Stimulated activated CD4-positive, alpha-beta T cell treated with anti-CD3 and anti-CD28 coated beads, TNF-alpha, amount 100 ng/mL, for 24 hours (primary cell): ENCODE measurements at regions not wholly inside any gene's neighbourhood (a gene's known extent, or its start where the extent isn't known, plus 50 kb on each side); places are given as distances from the start of the nearest gene placed in this dataset.
"Not testable (repeated sequence)": the region's sequence is repeated elsewhere in the genome, so short reads cannot be mapped to it uniquely, and the experiment has no call there.

Experiments used
- DNase-seq, 3 experiments: peaks; one replicate each; pipeline ENCODE4 v3.0.0-alpha.2; 2020; ENCODE audit warnings: low read depth in 3 of 3

- DNase-seq: no peak
Observed at GRCh38 chr6:68237205-68237604, 397.9 kb upstream of the ADGRB3 start.

DNA sequence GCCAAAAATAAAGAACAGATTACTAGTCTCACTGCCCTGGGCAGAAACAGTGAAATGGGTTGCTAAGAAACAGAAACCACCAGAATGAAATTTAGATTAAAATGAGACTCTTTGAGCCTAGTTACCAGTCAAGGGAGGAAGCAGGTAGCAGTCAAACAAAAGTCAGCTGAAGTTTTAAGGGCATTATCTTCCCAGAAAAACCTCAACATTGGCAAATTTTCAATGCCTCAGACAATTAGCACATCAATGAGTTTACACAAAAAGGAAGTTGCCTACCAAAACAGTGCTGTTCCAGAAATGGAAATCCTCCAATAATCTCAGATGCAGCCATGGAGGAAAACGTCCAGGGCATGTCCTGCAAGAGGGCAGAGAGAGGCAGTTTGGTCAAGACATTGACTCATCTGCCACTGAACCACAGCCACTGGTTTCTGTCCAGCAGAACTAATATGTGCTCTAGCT is 399.7 kb upstream of the ADGRB3 start:
- no peak for DNase-seq

DNA sequence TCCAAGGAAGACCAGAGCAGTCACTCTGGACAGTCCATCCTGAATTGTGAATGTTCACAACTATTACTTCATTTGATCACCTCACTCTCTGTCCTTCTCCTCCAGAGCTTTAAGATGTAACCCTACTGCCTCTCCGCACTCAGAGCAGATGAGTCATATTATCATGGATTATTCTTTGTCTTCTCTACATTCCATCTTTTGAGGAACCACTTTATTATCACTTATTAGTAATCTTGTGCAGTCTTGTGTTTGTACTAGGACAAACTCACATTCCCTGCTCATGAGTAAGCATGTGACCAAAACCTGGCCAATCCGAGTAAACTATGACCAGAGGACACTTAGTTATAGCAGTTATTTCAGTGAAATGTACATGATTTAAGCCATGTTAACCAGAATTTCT is 401.5 kb upstream of the ADGRB3 start:
- DNase-seq: no peak

DNA sequence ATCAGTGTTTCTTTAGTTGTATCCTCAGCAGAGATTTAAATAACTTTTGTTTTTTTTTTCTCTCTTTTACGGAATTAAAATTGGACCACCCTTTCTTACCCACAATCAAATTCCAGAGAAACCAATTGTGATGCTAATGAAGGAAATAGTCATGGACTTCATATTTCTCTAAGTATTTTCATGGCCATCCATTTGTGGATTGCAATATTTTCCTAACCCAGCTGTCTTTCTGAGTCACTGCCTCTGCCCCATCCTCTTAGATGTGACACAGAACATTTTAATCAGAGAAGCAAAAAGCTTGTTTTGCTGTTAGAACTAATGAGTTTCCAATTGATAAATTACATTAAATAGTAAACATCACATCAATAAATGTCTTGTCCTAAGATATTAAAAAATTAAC is 405.5 kb upstream of the ADGRB3 start:
- DNase-seq: no peak

GRCh38 chr6:68226460-68226859 is 408.6 kb upstream of the ADGRB3 start:
- DNase-seq: no peak

DNA sequence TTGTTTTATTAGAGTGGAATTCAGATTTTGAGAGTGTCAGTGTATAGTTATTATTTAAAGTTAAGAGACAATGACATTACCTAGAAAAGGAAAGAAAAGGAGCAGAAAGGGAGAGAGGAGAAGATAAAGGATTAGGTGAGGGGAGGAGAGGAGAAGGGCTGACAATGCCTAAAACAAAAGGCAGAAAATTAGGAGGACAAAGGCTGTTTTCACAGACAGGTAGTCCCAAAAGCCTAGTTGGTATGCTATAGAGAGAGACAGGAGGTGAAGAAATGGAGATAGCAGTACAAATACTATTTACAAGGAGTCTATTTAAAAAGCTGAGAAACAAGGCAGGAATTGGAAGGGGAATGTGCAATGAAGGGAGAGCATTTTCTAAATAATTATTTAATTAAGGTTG is 409.4 kb upstream of the ADGRB3 start:
- no peak for DNase-seq

DNA sequence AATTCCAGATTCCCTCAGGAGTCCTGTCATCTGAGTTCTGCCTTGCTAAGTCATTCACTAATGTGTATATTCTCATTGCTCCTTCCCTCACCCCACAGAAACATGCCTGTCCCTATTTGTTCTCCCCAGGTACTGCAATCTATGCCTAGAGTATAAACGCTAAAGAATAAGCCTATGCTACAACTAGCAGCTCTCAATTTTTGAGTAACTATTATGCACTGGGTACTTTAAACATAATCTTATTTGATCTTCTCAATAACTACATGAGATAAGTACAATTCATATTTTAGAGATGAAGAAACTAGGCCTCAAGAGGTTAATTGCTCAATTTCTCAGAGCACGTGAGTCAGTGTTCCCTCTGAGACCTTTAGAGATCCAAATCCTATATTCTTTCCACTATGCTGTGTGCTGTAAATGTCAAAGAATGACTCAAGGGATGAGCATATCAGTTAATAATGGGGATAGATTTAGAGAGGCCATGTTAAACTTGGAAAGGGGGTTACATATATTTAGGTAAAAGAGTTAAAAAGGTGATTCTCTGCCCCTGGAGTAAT is 423.8 kb upstream of the ADGRB3 start:
- DNase-seq: no peak

GRCh38 chr6:68207612-68208011 is 427.5 kb upstream of the ADGRB3 start:
- not testable (repeated sequence) for DNase-seq

DNA sequence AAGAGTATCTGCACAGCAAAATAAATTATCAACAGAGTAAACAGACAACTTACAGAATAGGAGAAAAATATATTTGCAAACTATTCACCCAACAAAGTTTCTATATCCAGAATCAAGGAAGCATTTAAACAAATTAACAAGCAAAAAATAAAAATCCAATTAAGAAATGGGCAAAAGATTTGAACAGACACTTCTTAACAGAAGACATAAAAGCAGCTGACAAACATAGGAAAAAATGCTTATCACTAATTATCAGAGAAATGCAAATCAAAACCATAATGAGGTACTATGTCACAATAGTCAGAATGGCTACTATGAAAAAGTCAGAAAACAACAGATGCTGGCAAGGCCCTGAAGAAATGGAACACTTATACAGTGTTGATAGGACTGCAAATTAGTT is 434.2 kb upstream of the ADGRB3 start:
- DNase-seq: no peak

- no peak for DNase-seq
Observed at GRCh38 chr6:68197356-68197755, 437.7 kb upstream of the ADGRB3 start.

- DNase-seq: no peak
Observed at GRCh38 chr6:68196645-68197044, 438.4 kb upstream of the ADGRB3 start.

GRCh38 chr6:68195753-68196152 is 439.3 kb upstream of the ADGRB3 start:
- DNase-seq: not testable (repeated sequence)

- no peak for DNase-seq
Observed at GRCh38 chr6:68194846-68195478, 440.1 kb upstream of the ADGRB3 start.

GRCh38 chr6:68192988-68193387 is 442.1 kb upstream of the ADGRB3 start:
- DNase-seq: no peak

GRCh38 chr6:68189217-68189815 is 445.8 kb upstream of the ADGRB3 start:
- DNase-seq: no peak

- DNase-seq: no peak
Observed at GRCh38 chr6:68186870-68187269, 448.2 kb upstream of the ADGRB3 start.

DNA sequence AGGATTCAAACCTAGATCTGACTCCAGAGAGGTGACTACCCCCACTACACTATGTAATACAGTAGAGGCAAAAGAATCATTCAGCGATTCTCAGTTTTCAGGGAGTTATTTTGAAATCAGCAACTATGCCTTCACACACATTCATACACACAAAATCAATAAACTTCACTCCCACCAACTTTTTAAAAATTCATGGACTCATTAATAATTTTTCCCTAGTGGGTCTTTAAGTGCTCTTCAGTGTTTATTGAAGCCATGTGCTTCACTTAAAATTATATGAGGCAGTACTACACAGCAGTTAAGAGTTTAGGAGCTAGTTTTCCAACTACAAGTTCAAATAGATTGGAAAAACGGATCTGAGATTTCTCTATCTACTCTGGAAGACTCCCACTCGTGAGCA is 452.7 kb upstream of the ADGRB3 start:
- DNase-seq: no peak

DNA sequence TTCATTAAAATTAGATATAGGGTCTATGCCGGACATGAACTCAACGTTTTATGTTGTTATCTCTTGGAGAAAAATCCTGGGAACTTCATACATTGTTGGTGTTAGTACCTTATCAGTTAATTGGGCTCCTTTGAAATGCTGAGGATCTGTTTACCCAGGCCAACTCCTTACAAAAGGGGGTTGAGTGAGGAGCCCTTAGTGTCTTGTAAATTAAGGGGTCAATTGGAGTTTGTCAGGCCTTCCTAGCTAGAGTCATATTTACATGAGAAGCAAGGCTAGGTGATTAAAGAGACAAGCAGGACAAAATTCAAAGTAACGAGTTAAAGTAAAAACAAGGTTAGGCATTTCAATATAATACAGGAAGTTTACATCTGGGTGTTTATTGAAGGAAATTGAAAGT is 454.1 kb upstream of the ADGRB3 start:
- not testable (repeated sequence) for DNase-seq

DNA sequence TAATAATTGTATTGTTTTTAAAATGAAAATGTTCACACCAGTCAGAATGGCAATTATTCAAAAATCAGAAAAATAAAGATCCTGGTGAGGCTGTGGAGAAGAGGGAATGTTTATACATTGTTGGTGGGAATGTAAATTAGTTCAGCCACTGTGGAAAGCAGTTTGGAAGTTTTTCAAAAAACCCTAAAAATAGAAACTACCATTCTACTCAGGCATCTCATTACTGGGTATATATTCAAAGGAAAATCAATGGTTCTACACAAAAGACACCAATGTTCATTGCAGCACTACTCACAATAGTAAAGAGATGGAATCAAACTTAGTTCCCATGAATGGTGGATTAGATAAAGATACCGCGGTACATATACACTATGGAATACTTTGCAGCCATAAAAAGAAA is 461.5 kb upstream of the ADGRB3 start:
- no peak for DNase-seq

- no peak for DNase-seq
Observed at GRCh38 chr6:68169922-68170321, 465.2 kb upstream of the ADGRB3 start.

DNA sequence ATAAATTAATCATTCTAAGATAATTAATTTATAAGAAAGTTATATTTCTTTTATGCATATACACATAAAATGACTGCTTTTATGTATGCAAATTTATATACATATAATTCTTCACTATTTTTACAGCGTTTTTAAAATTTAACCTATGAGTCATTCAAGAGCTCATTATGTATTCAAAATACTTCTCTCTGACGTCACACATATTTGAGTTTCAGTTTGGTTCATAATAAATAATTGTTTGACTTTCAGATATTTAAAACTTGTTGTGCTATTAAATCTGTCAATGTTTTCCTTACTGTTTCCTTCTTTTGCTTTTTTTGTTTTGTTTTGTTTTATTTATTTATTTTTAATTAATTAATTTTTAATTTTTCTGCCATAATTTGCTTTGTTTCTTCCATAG is 467.5 kb upstream of the ADGRB3 start:
- DNase-seq: no peak

- DNase-seq: not testable (repeated sequence)
Observed at GRCh38 chr6:68160812-68161211, 474.3 kb upstream of the ADGRB3 start.

DNA sequence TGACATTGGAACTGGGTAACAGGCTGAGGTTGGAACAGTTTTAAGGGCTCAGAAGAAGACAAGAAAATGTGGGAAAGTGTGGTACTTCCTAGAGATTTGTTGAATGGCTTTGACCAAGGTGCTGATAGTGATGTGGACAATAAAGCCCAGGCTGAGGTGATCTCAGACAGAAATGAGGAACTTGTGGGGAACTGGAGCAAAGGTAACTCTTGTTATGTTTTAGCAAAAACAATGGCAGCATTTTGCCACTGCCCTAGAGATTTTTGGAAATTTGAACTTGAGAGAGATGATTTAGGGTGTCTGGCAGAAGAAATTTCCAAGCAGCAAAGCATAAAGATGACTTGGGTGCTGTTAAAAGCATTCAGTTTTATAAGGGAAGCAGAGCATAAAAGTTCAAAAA is 474.7 kb upstream of the ADGRB3 start:
- DNase-seq: no peak

- no peak for DNase-seq
Observed at GRCh38 chr6:68159433-68159832, 475.6 kb upstream of the ADGRB3 start.
